ENCODE measurements at regions not wholly inside any gene's neighbourhood (a gene's known extent, or its start where the extent isn't known, plus 50 kb on each side); places are given as distances from the start of the nearest gene placed in this dataset.

- ChIA-PET POLR2A (no interaction called here), CTCF (interaction anchor here (0.9 to 1.0 kb wide), 2 partner anchors 23 to 40 kb away, joined by 3 read pairs; no protein-coding TSS in a partner anchor)
- Mint-ChIP-seq H3K27ac (no peak overlapping the region), H3K9me3 (no peaks in the 10 kb centered on the region), H3K4me1 (ENCODE audit: low read depth) (peaks cover 22% of the 10 kb centered on the region), H3K36me3 (ENCODE audit: low read depth) (no peaks in the 10 kb centered on the region), H3K27me3 (no peaks in the 10 kb centered on the region), H3K4me3 (no peak overlapping the region)
- ATAC-seq (no peak), DNase-seq (no peak)
- intact Hi-C loops (cut with micrococcal nuclease): no loop called here
- no peak for TF ChIP-seq CTCF (IDR thresholded peaks at IDR 0.05)
Observed at GRCh38 chr2:191612496-191612895, 65.4 kb upstream of the NABP1 start.

- H3K27me3 Mint-ChIP-seq: no peaks in the 10 kb centered on the region
- no peak overlapping the region for H3K4me3 Mint-ChIP-seq
- no peak for TF ChIP-seq CTCF (IDR thresholded peaks at IDR 0.05)
- peaks cover 2% of the 10 kb centered on the region for H3K36me3 Mint-ChIP-seq (ENCODE audit: low read depth)
- intact Hi-C loops (cut with micrococcal nuclease): loop anchor here (5.0 kb wide), 1 partner anchor 42 kb away; no protein-coding TSS in a partner anchor
- H3K4me1 Mint-ChIP-seq (ENCODE audit: low read depth): peaks cover 44% of the 10 kb centered on the region
- ATAC-seq (no peak), DNase-seq (no peak)
- POLR2A ChIA-PET: interaction anchor here (0.8 to 1.5 kb wide), 3 partner anchors 10 to 70 kb away, joined by 3 to 9 read pairs (median 4); partner anchors contain the start of gene NABP1
- H3K27ac Mint-ChIP-seq: no peak overlapping the region
- CTCF ChIA-PET: interaction anchor here (1.1 to 1.2 kb wide), 3 partner anchors 12 to 548 kb away, joined by 3 to 4 read pairs (median 3); no protein-coding TSS in a partner anchor
- no peaks in the 10 kb centered on the region for H3K9me3 Mint-ChIP-seq
Observed at GRCh38 chr2:191614759-191615158, 63.2 kb upstream of the NABP1 start.

GRCh38 chr2:191615596-191615995, 62.3 kb upstream of the NABP1 start:
- no peaks in the 10 kb centered on the region for H3K27me3 Mint-ChIP-seq
- H3K4me1 Mint-ChIP-seq (ENCODE audit: low read depth): peaks cover 50% of the 10 kb centered on the region
- intact Hi-C loops (cut with micrococcal nuclease): loop anchor here (5.0 kb wide), 1 partner anchor 43 kb away; no protein-coding TSS in a partner anchor
- ChIA-PET POLR2A (interaction anchor here (0.6 to 1.4 kb wide), 3 partner anchors 9 to 62 kb away, joined by 3 to 4 read pairs (median 4); no protein-coding TSS in a partner anchor), CTCF (interaction anchor here (1.2 to 1.6 kb wide), 3 partner anchors 10 to 547 kb away, joined by 3 to 5 read pairs (median 4); no protein-coding TSS in a partner anchor)
- peaks cover 2% of the 10 kb centered on the region for H3K36me3 Mint-ChIP-seq (ENCODE audit: low read depth)
- ATAC-seq (no peak), DNase-seq (no peak)
- no peak overlapping the region for H3K27ac Mint-ChIP-seq
- no peak for TF ChIP-seq CTCF (IDR thresholded peaks at IDR 0.05)
- no peaks in the 10 kb centered on the region for H3K9me3 Mint-ChIP-seq
- no peak overlapping the region for H3K4me3 Mint-ChIP-seq

- TF ChIP-seq CTCF (IDR thresholded peaks at IDR 0.05): no peak
- no peaks in the 10 kb centered on the region for H3K27me3 Mint-ChIP-seq
- H3K36me3 Mint-ChIP-seq (ENCODE audit: low read depth): peaks cover 2% of the 10 kb centered on the region
- intact Hi-C loops (cut with micrococcal nuclease): loop anchor here (5.0 kb wide), 1 partner anchor 45 kb away; no protein-coding TSS in a partner anchor
- ChIA-PET POLR2A (interaction anchor here (2.2 to 4.4 kb wide), 3 partner anchors 20 to 61 kb away, joined by 11 to 21 read pairs (median 15); partner anchors contain the start of gene NABP1), CTCF (interaction anchor here (0.9 to 1.6 kb wide), 9 partner anchors 8 to 122 kb away, joined by 3 to 9 read pairs (median 4); no protein-coding TSS in a partner anchor)
- peak overlapping the region; percentile 18 for H3K4me3 Mint-ChIP-seq
- peaks cover 60% of the 10 kb centered on the region for H3K4me1 Mint-ChIP-seq (ENCODE audit: low read depth)
- DNase-seq (peak; percentile 65), ATAC-seq (peak; percentile 85)
- H3K9me3 Mint-ChIP-seq: no peaks in the 10 kb centered on the region
- peak overlapping the region; percentile 99 for H3K27ac Mint-ChIP-seq
Observed at GRCh38 chr2:191617575-191617974, 60.4 kb upstream of the NABP1 start.

Data from activated CD8-positive, alpha-beta T cell treated with anti-CD3 and anti-CD28 coated beads for 36 hours (primary cell).